Astrocyte (in vitro differentiated cells and primary cell): ENCODE measurements at regions not wholly inside any gene's neighbourhood (a gene's known extent, or its start where the extent isn't known, plus 50 kb on each side); places are given as distances from the start of the nearest gene placed in this dataset.

ENCODE experiments used
- DNase-seq: peaks from one replicate; pipeline ENCODE4 v3.0.0-alpha.2; 2010; ENCODE audit warnings: low read depth
- FAIRE-seq: peaks from 2 replicates; lab custom pipeline; 2011; peaks lifted over from hg19 to GRCh38; lab: Jason Lieb, UNC
- H2AFZ ChIP-seq: 2 replicates; pipeline ENCODE4 v1.6.0; 2012; ENCODE audit warnings: low read depth, low read length, inconsistent platforms
- H3K27ac ChIP-seq: 2 replicates; pipeline ENCODE4 v1.5.1; 2011; ENCODE audit warnings: low read depth, low read length, inconsistent platforms
- H3K27me3 ChIP-seq: 2 replicates; pipeline ENCODE4 v1.6.0; 2011; ENCODE audit warnings: low read length, inconsistent platforms; ENCODE audit not compliant: insufficient read depth
- H3K36me3 ChIP-seq: 2 replicates; pipeline ENCODE4 v1.5.1; 2011; ENCODE audit warnings: low read length, inconsistent platforms; ENCODE audit not compliant: insufficient read depth
- H3K4me1 ChIP-seq: 2 replicates; pipeline ENCODE4 v1.5.1; 2011; ENCODE audit warnings: low read length, inconsistent platforms; ENCODE audit not compliant: insufficient read depth
- H3K4me2 ChIP-seq: 2 replicates; pipeline ENCODE4 v1.6.0; 2012; ENCODE audit warnings: low read length, inconsistent platforms
- H3K4me3 ChIP-seq: 2 replicates; pipeline ENCODE4 v1.5.1; 2011; ENCODE audit warnings: low read depth, mild to moderate bottlenecking, low read length, inconsistent platforms; ENCODE audit not compliant: insufficient read depth
- H3K79me2 ChIP-seq: 2 replicates; pipeline ENCODE4 v1.6.0; 2012; ENCODE audit warnings: mild to moderate bottlenecking, low read length, inconsistent platforms; ENCODE audit not compliant: insufficient read depth
- H3K9ac ChIP-seq: 2 replicates; pipeline ENCODE4 v1.6.0; 2012; ENCODE audit warnings: mild to moderate bottlenecking, low read length, inconsistent platforms
- H3K9me3 ChIP-seq: 2 replicates; pipeline ENCODE4 v1.5.1; 2012; ENCODE audit warnings: low read depth, mild to moderate bottlenecking, low read length, inconsistent platforms; ENCODE audit not compliant: insufficient read depth
- H4K20me1 ChIP-seq: 2 replicates; pipeline ENCODE4 v1.6.0; 2012; ENCODE audit warnings: low read length, inconsistent platforms; ENCODE audit not compliant: insufficient read depth
- H3K27ac Mint-ChIP-seq: one replicate; pipeline ENCODE4 v1.8.0; 2021; ENCODE audit warnings: mild to moderate bottlenecking, mixed read lengths; ENCODE audit not compliant: unreplicated experiment
- H3K27me3 Mint-ChIP-seq: one replicate; pipeline ENCODE4 v1.8.0; 2021; ENCODE audit warnings: low read depth, mixed read lengths; ENCODE audit not compliant: unreplicated experiment
- H3K36me3 Mint-ChIP-seq: one replicate; pipeline ENCODE4 v1.8.0; 2021; ENCODE audit warnings: low read depth, mixed read lengths; ENCODE audit not compliant: unreplicated experiment
- H3K4me1 Mint-ChIP-seq: one replicate; pipeline ENCODE4 v1.8.0; 2021; ENCODE audit warnings: low read depth, mixed read lengths; ENCODE audit not compliant: unreplicated experiment
- H3K4me3 Mint-ChIP-seq: one replicate; pipeline ENCODE4 v1.8.0; 2021; ENCODE audit warnings: mild to moderate bottlenecking, moderate library complexity, mixed read lengths; ENCODE audit not compliant: unreplicated experiment
- H3K9me3 Mint-ChIP-seq: one replicate; pipeline ENCODE4 v1.8.0; 2021; ENCODE audit warnings: mild to moderate bottlenecking, mixed read lengths; ENCODE audit not compliant: unreplicated experiment
- CTCF ChIP-seq: IDR thresholded peaks from 2 replicates; pipeline ENCODE4 v1.5.1; 2011; ENCODE audit warnings: low read depth, mild to moderate bottlenecking, inconsistent platforms, low read length, moderate library complexity; ENCODE audit not compliant: insufficient read depth
- EZH2 ChIP-seq: IDR thresholded peaks from 2 replicates; pipeline ENCODE4 v1.6.1; 2012; ENCODE audit warnings: mild to moderate bottlenecking, low read length, inconsistent platforms; ENCODE audit not compliant: insufficient read depth

- Histone ChIP-seq H3K4me2 (no peak overlapping the region), H3K9ac (no peak overlapping the region), H3K9me3 (no peaks in the 10 kb centered on the region), H2AFZ (no peak overlapping the region), H3K4me3 (no peak overlapping the region), H3K4me1 (no peaks in the 10 kb centered on the region), H4K20me1 (no peaks in the 10 kb centered on the region), H3K36me3 (no peaks in the 10 kb centered on the region), H3K27me3 (peaks cover 2% of the 10 kb centered on the region), H3K79me2 (no peaks in the 10 kb centered on the region), H3K27ac (no peak overlapping the region)
- Mint-ChIP-seq H3K27me3 (peaks cover 3% of the 10 kb centered on the region), H3K4me1 (peaks cover 9% of the 10 kb centered on the region), H3K27ac (no peak overlapping the region), H3K9me3 (no peaks in the 10 kb centered on the region), H3K4me3 (no peak overlapping the region), H3K36me3 (peaks cover 4% of the 10 kb centered on the region)
- no peak for DNase-seq
- TF ChIP-seq EZH2 (no peak), CTCF (no peak)
- no peak for FAIRE-seq
Measured at GRCh38 chr9:107223381-107223780, 59.7 kb upstream of the RAD23B start.

- Mint-ChIP-seq H3K27ac (no peak overlapping the region), H3K4me3 (no peak overlapping the region), H3K36me3 (peaks cover 4% of the 10 kb centered on the region), H3K4me1 (peaks cover 9% of the 10 kb centered on the region), H3K27me3 (no peaks in the 10 kb centered on the region), H3K9me3 (no peaks in the 10 kb centered on the region)
- Histone ChIP-seq H3K9ac (no peak overlapping the region), H3K79me2 (no peaks in the 10 kb centered on the region), H3K4me1 (no peaks in the 10 kb centered on the region), H4K20me1 (no peaks in the 10 kb centered on the region), H3K27ac (no peak overlapping the region), H3K4me3 (no peak overlapping the region), H3K27me3 (peaks cover 2% of the 10 kb centered on the region), H3K36me3 (no peaks in the 10 kb centered on the region), H3K9me3 (no peaks in the 10 kb centered on the region), H2AFZ (no peak overlapping the region), H3K4me2 (no peak overlapping the region)
- no peak for FAIRE-seq
- TF ChIP-seq CTCF (no peak), EZH2 (no peak)
- no peak for DNase-seq
Measured at GRCh38 chr9:107224252-107224651, 58.8 kb upstream of the RAD23B start.

GRCh38 chr9:107226421-107226820 lies 56.7 kb upstream of the RAD23B start:
- peaks cover 5% of the 10 kb centered on the region for H3K27me3 Mint-ChIP-seq
- H2AFZ ChIP-seq, result no peak overlapping the region
- H3K4me3 Mint-ChIP-seq, result no peak overlapping the region

More at GRCh38 chr9:107226421-107226820, 56.7 kb upstream of the RAD23B start:
- Histone ChIP-seq H3K9me3 (no peaks in the 10 kb centered on the region), H3K9ac (no peak overlapping the region), H3K4me2 (no peak overlapping the region), H3K4me3 (no peak overlapping the region), H4K20me1 (no peaks in the 10 kb centered on the region), H3K27ac (no peak overlapping the region), H3K36me3 (no peaks in the 10 kb centered on the region), H3K79me2 (no peaks in the 10 kb centered on the region), H3K4me1 (no peaks in the 10 kb centered on the region), H3K27me3 (peaks cover 7% of the 10 kb centered on the region)
- DNase-seq (no peak), FAIRE-seq (no peak)
- H3K36me3 Mint-ChIP-seq, result no peaks in the 10 kb centered on the region
- no peaks in the 10 kb centered on the region for H3K9me3 Mint-ChIP-seq
- H3K4me1 Mint-ChIP-seq, result peaks cover 9% of the 10 kb centered on the region
- no peak overlapping the region for H3K27ac Mint-ChIP-seq
- TF ChIP-seq EZH2 (no peak), CTCF (no peak)
